Upper lobe of left lung (tissue), 6 donors: ENCODE measurements at regions not wholly inside any gene's neighbourhood (a gene's known extent, or its start where the extent isn't known, plus 50 kb on each side); places are given as distances from the start of the nearest gene placed in this dataset.

Experiments used
- ATAC-seq, 2 donors: fragments of 200-7000 bp; cut with Tn5 transposase; one replicate each; pipeline ENCODE4 v1.9.1; 2022; ENCODE audit warnings: mild to moderate bottlenecking in 2 of 2, moderate library complexity in 2 of 2; ENCODE audit not compliant: low FRiP score in 2 of 2
- DNase-seq, 2 donors: peaks; one replicate each; pipeline ENCODE4 v3.0.0-alpha.2; 2019 to 2020
- H3K27ac ChIP-seq, 4 donors: fragments of 200-600 bp; sonication (generic); one replicate each; pipeline ENCODE4 v1.5.1; 2016 to 2019
- H3K27me3 ChIP-seq, 4 donors: fragments of 200-600 bp; sonication (generic); one replicate each; pipeline ENCODE4 v1.5.1; 2017 to 2019
- H3K36me3 ChIP-seq, 4 donors: fragments of 200-600 bp; sonication (generic); one replicate each; pipeline ENCODE4 v1.5.1; 2016 to 2019
- H3K4me1 ChIP-seq, 4 donors: fragments of 200-600 bp; sonication (generic); one replicate each; pipeline ENCODE4 v1.5.1; 2018 to 2019
- H3K4me3 ChIP-seq, 4 donors: fragments of 200-600 bp; sonication (generic); one replicate each; pipeline ENCODE4 v1.5.1; 2017 to 2019; ENCODE audit warnings: mild to moderate bottlenecking in 2 of 4, moderate library complexity in 1 of 4
- H3K9me3 ChIP-seq, 4 donors: fragments of 200-600 bp; sonication (generic); one replicate each; pipeline ENCODE4 v1.5.1; 2018 to 2019
- EP300 ChIP-seq, 4 donors: sonication (generic); formaldehyde crosslinking; IDR thresholded peaks; one replicate each; pipeline ENCODE4 v1.5.1; 2017; ENCODE audit warnings: antibody characterized with exemption in 4 of 4, control low read depth in 2 of 4
- POLR2A ChIP-seq, 4 donors: fragments of 450-650 bp; IDR thresholded peaks; one replicate each; pipeline ENCODE4 v1.5.1; 2016 to 2017; ENCODE audit warnings: antibody characterized with exemption in 4 of 4, mild to moderate bottlenecking in 2 of 4
- POLR2AphosphoS5 ChIP-seq, 2 donors: sonication (generic); formaldehyde crosslinking; IDR thresholded peaks; one replicate each; pipeline ENCODE4 v1.5.1; 2017; ENCODE audit warnings: antibody characterized with exemption in 2 of 2
- WGBS, 2 donors: methylation state at CpG; one replicate each; pipeline ENCODE4 v1.1.5; 2017 to 2018; 5-methylcytosine and 5-hydroxymethylcytosine counted together
- small RNA-seq, 4 donors: library from RNA; depleted of rRNA; stranded (forward); fragments of <200 nt; gene quantifications; one replicate each; pipeline ENCODE3, GENCODE V24; 2016
- TF ChIP-seq, protein P1 (sequence below), 6 experiments: fragments of 450-650 bp in 4 of 6; fragments of 200-600 bp in 2 of 6; sonication (generic) in 2 of 6; IDR thresholded peaks; one replicate each; pipeline ENCODE4 v1.5.1; 2016 to 2019; ENCODE audit warnings: antibody characterized with exemption in 6 of 6
- donor health status: DM: no; HTN: no; CAD: no; lungs with moderate emphysema.
- donor health status: DM: no; HTN: yes; CAD: no; lungs with severe emphysema.

DNA sequence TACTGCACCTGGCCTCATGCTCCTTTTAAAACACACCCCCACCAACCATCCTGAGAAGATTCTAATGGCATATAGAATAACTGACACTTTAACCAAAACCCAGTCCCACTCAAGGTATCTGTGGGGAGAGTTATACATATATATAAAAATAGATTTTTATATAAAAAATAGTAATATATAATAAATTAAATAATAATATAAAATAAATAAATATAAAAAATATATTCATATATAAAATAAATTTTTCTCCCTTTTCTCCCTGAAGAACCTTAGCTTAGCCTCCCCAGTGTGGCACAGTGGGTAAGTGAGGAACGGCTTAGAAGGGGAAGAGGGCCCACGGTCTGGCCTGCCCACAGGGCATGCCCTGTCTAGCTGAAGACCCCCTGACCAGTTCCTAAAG lies 51.1 kb upstream of the SSBP2 start:
- Histone ChIP-seq H3K27me3 (no peaks in the 10 kb centered on the region), H3K27ac (no peak overlapping the region), H3K4me1 (no peaks in the 10 kb centered on the region), H3K4me3 (no peak overlapping the region), H3K9me3 (no peaks in the 10 kb centered on the region), H3K36me3 (no peaks in the 10 kb centered on the region)
- no peak for DNase-seq
- ATAC-seq = no peak
- 89 to 94% methylated on average over 2 of the region's 2 CpGs for WGBS, 2 donors
- no peak for TF ChIP-seq POLR2A (IDR thresholded peaks at IDR 0.05)
- no peak for TF ChIP-seq POLR2AphosphoS5 (IDR thresholded peaks at IDR 0.05)
- TF ChIP-seq EP300 (IDR thresholded peaks at IDR 0.05) = no peak
- TF ChIP-seq, protein P1, sequence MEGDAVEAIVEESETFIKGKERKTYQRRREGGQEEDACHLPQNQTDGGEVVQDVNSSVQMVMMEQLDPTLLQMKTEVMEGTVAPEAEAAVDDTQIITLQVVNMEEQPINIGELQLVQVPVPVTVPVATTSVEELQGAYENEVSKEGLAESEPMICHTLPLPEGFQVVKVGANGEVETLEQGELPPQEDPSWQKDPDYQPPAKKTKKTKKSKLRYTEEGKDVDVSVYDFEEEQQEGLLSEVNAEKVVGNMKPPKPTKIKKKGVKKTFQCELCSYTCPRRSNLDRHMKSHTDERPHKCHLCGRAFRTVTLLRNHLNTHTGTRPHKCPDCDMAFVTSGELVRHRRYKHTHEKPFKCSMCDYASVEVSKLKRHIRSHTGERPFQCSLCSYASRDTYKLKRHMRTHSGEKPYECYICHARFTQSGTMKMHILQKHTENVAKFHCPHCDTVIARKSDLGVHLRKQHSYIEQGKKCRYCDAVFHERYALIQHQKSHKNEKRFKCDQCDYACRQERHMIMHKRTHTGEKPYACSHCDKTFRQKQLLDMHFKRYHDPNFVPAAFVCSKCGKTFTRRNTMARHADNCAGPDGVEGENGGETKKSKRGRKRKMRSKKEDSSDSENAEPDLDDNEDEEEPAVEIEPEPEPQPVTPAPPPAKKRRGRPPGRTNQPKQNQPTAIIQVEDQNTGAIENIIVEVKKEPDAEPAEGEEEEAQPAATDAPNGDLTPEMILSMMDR (IDR thresholded peaks at IDR 0.05) = no peak

DNA sequence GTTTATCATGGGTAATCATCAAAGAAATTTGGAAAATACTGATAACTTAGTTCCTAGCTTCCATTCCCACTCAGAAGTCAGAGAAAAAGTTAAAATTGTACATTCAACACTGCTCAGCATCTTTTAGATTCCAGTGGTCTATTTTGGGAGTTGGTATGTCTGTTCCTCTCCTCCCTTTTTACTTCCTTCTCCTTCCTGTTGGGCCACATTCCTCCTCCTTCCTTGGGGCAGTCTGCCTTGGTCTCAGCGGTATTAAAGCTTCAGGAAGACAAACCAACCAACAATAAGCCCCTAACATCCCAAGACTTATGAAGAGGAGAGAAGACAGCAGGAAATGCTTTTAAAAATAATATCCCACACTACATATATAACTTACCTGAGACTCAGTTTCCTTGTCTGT lies 49.9 kb upstream of the SSBP2 start:
- no peak for ATAC-seq
- Histone ChIP-seq H3K27ac (no peak overlapping the region), H3K27me3 (no peaks in the 10 kb centered on the region), H3K9me3 (no peaks in the 10 kb centered on the region), H3K4me3 (no peak overlapping the region), H3K36me3 (no peaks in the 10 kb centered on the region), H3K4me1 (no peaks in the 10 kb centered on the region)
- DNase-seq = no peak
- 14 to 24% methylated on average over 1 of the region's 1 CpG for WGBS, 2 donors
- TF ChIP-seq EP300 (IDR thresholded peaks at IDR 0.05) (no peak), POLR2A (IDR thresholded peaks at IDR 0.05) (no peak), POLR2AphosphoS5 (IDR thresholded peaks at IDR 0.05) (no peak)
- TF ChIP-seq, protein P1 (IDR thresholded peaks at IDR 0.05) = no peak

Small RNAs in the stretch of these regions (small RNA-seq; reads per million reads assigned to genes)
- gene SEM1P1 = 0 reads per million in 4 donors
